Hepatic stellate cell (primary cell): ENCODE measurements at regions not wholly inside any gene's neighbourhood (a gene's known extent, or its start where the extent isn't known, plus 50 kb on each side); places are given as distances from the start of the nearest gene placed in this dataset.

ENCODE experiments used
- DNase-seq: peaks from one replicate; pipeline ENCODE4 v3.0.0; 2011; ENCODE audit warnings: low spot score

GRCh38 chr10:125341611-125342010 lies 181.2 kb upstream of the CTBP2 start:
- DNase-seq, result no peak

- no peak for DNase-seq
Measured at GRCh38 chr10:125340903-125341302, 180.5 kb upstream of the CTBP2 start.

GRCh38 chr10:125337510-125337909 lies 177.1 kb upstream of the CTBP2 start:
- no peak for DNase-seq

- no peak for DNase-seq
Measured at GRCh38 chr10:125334545-125334944, 174.2 kb upstream of the CTBP2 start.

- DNase-seq, result no peak
Measured at GRCh38 chr10:125333769-125334168, 173.4 kb upstream of the CTBP2 start.

- DNase-seq, result no peak
Measured at GRCh38 chr10:125333209-125333591, 172.8 kb upstream of the CTBP2 start.

- no peak for DNase-seq
Measured at GRCh38 chr10:125332548-125333208, 172.3 kb upstream of the CTBP2 start.

GRCh38 chr10:125331056-125331455 lies 170.7 kb upstream of the CTBP2 start:
- DNase-seq, result no peak

GRCh38 chr10:125329056-125329455 lies 168.7 kb upstream of the CTBP2 start:
- DNase-seq, result no peak

GRCh38 chr10:125325326-125325725 lies 165.0 kb upstream of the CTBP2 start:
- no peak for DNase-seq

GRCh38 chr10:125316436-125316835 lies 156.1 kb upstream of the CTBP2 start:
- DNase-seq, result no peak

- no peak for DNase-seq
Measured at GRCh38 chr10:125300937-125301336, 140.6 kb upstream of the CTBP2 start.

- DNase-seq, result no peak
Measured at GRCh38 chr10:125299461-125299860, 139.1 kb upstream of the CTBP2 start.

GRCh38 chr10:125296598-125296997 lies 136.2 kb upstream of the CTBP2 start:
- DNase-seq, result no peak

- no peak for DNase-seq
Measured at GRCh38 chr10:125294109-125294508, 133.7 kb upstream of the CTBP2 start.

GRCh38 chr10:125291836-125292235 lies 131.5 kb upstream of the CTBP2 start:
- DNase-seq, result no peak

- no peak for DNase-seq
Measured at GRCh38 chr10:125289461-125289860, 129.1 kb upstream of the CTBP2 start.

GRCh38 chr10:125284875-125285597 lies 124.7 kb upstream of the CTBP2 start:
- no peak for DNase-seq

- no peak for DNase-seq
Measured at GRCh38 chr10:125283836-125284614, 123.7 kb upstream of the CTBP2 start.

GRCh38 chr10:125283191-125283835 lies 123.0 kb upstream of the CTBP2 start:
- DNase-seq, result no peak

GRCh38 chr10:125281091-125281490 lies 120.7 kb upstream of the CTBP2 start:
- no peak for DNase-seq

GRCh38 chr10:125276133-125276532 lies 115.8 kb upstream of the CTBP2 start:
- no peak for DNase-seq

GRCh38 chr10:125274961-125275360 lies 114.6 kb upstream of the CTBP2 start:
- DNase-seq, result no peak
